ENCODE measurements at regions not wholly inside any gene's neighbourhood (a gene's known extent, or its start where the extent isn't known, plus 50 kb on each side); places are given as distances from the start of the nearest gene placed in this dataset.

- no peak for DNase-seq
Measured at GRCh38 chr12:87841935-87842334, 187.3 kb downstream of the C12orf50 start.

- DNase-seq = no peak
Measured at GRCh38 chr12:87836190-87836589, 193.0 kb downstream of the C12orf50 start.

GRCh38 chr12:87828382-87828973 lies 200.7 kb downstream of the C12orf50 start:
- no peak for DNase-seq

- DNase-seq = no peak
Measured at GRCh38 chr12:87827638-87828264, 201.4 kb downstream of the C12orf50 start.

- no peak for DNase-seq
Measured at GRCh38 chr12:87822923-87823322, 206.3 kb downstream of the C12orf50 start.

- no peak for DNase-seq
Measured at GRCh38 chr12:87820524-87821202, 208.5 kb downstream of the C12orf50 start.

- DNase-seq = no peak
Measured at GRCh38 chr12:87818441-87818840, 210.8 kb downstream of the C12orf50 start.

GRCh38 chr12:87815771-87816585 lies 213.2 kb downstream of the C12orf50 start:
- DNase-seq = no peak

- DNase-seq = no peak
Measured at GRCh38 chr12:87814625-87815024, 214.6 kb downstream of the C12orf50 start.

- DNase-seq = no peak
Measured at GRCh38 chr12:87813476-87814234, 215.5 kb downstream of the C12orf50 start.

GRCh38 chr12:87812681-87813080 lies 216.5 kb downstream of the C12orf50 start:
- DNase-seq = no peak

GRCh38 chr12:87812030-87812429 lies 217.2 kb downstream of the C12orf50 start:
- no peak for DNase-seq

GRCh38 chr12:87809916-87810315 lies 219.3 kb downstream of the C12orf50 start:
- DNase-seq = no peak

GRCh38 chr12:87807086-87807485 lies 222.1 kb downstream of the C12orf50 start:
- DNase-seq = no peak

GRCh38 chr12:87806310-87806709 lies 222.9 kb downstream of the C12orf50 start:
- no peak for DNase-seq

GRCh38 chr12:87804386-87804785 lies 224.8 kb downstream of the C12orf50 start:
- no peak for DNase-seq

GRCh38 chr12:87802721-87803011 lies 226.5 kb downstream of the C12orf50 start:
- no peak for DNase-seq

GRCh38 chr12:87801860-87802720 lies 227.1 kb downstream of the C12orf50 start:
- no peak for DNase-seq

- DNase-seq = no peak
Measured at GRCh38 chr12:87796961-87797516, 232.2 kb downstream of the C12orf50 start.

- no peak for DNase-seq
Measured at GRCh38 chr12:87795555-87795954, 233.6 kb downstream of the C12orf50 start.

All from nucleus accumbens (tissue), 56 donors.